Spleen (tissue), 7 donors: ENCODE measurements at regions not wholly inside any gene's neighbourhood (a gene's known extent, or its start where the extent isn't known, plus 50 kb on each side); places are given as distances from the start of the nearest gene placed in this dataset.

ENCODE experiments used
- CTCF ChIP-seq, 11 experiments: fragments of 200-600 bp in 7 of 11; fragments of 450-650 bp in 4 of 11; sonication (generic) in 4 of 11; IDR thresholded peaks in 8 of 11; conservative IDR thresholded peaks in 3 of 11; 1 replicate in 7 of 11; 2 replicates in 4 of 11; pipeline versions ENCODE4 v1.4.0 to v1.8.0; 2016 to 2021; ENCODE audit warnings: antibody characterized with exemption in 11 of 11, inconsistent platforms in 4 of 11, mild to moderate bottlenecking in 1 of 11
- POLR2A ChIP-seq, 3 donors: fragments of 450-650 bp; IDR thresholded peaks; one replicate each; pipeline ENCODE4 v1.5.1; 2017; ENCODE audit warnings: antibody characterized with exemption in 3 of 3, mild to moderate bottlenecking in 1 of 3
- donor health status: DM: no; HTN: no; CAD: no; lungs with moderate emphysema.
- donor health status: DM: no; HTN: no; CAD: no.
- donor health status: DM: no; HTN: no; CAD: no.

- TF ChIP-seq CTCF (IDR thresholded peaks at IDR 0.05 in 8 of 11, conservative IDR thresholded peaks at IDR 0.05 in 3 of 11) (no peak), POLR2A (IDR thresholded peaks at IDR 0.05) (no peak)
Measured at GRCh38 chr6:40891131-40891530, 147.9 kb downstream of the UNC5CL start.
